ENCODE measurements at regions not wholly inside any gene's neighbourhood (a gene's known extent, or its start where the extent isn't known, plus 50 kb on each side); places are given as distances from the start of the nearest gene placed in this dataset.
A peak's percentile ranks its signal among the peaks of the same experiment; 100 is the strongest.

DNA sequence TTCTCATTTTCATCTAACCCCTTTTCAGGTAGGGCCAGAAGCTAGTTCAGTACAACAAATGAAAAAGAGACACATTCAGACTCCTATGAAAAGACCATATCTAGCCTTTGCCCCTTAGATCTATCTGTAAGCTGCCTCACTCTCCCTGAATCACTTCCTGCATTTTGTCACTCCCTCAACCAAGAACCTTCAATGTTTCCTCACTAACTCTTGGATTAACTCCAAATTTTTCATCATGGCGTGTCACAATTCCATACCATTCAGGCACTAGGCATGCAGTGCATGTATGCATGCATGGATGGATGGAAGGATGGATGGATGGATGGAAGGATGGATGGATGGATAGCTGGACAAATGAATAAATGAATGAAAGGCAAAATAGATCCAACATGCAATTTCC, 356.9 kb downstream of the TNS1 start:
- Mint-ChIP-seq H3K4me1 (peaks cover 30% of the 10 kb centered on the region), H3K36me3 (ENCODE audit: low read depth) (no peaks in the 10 kb centered on the region), H3K4me3 (no peak overlapping the region), H3K9me3 (no peaks in the 10 kb centered on the region), H3K27me3 (ENCODE audit: low read depth, poor library complexity) (no peaks in the 10 kb centered on the region), H3K27ac (no peak overlapping the region)
- TF ChIP-seq, protein P1, sequence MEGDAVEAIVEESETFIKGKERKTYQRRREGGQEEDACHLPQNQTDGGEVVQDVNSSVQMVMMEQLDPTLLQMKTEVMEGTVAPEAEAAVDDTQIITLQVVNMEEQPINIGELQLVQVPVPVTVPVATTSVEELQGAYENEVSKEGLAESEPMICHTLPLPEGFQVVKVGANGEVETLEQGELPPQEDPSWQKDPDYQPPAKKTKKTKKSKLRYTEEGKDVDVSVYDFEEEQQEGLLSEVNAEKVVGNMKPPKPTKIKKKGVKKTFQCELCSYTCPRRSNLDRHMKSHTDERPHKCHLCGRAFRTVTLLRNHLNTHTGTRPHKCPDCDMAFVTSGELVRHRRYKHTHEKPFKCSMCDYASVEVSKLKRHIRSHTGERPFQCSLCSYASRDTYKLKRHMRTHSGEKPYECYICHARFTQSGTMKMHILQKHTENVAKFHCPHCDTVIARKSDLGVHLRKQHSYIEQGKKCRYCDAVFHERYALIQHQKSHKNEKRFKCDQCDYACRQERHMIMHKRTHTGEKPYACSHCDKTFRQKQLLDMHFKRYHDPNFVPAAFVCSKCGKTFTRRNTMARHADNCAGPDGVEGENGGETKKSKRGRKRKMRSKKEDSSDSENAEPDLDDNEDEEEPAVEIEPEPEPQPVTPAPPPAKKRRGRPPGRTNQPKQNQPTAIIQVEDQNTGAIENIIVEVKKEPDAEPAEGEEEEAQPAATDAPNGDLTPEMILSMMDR (IDR thresholded peaks at IDR 0.05) = no peak
- DNase-seq = no peak

DNA sequence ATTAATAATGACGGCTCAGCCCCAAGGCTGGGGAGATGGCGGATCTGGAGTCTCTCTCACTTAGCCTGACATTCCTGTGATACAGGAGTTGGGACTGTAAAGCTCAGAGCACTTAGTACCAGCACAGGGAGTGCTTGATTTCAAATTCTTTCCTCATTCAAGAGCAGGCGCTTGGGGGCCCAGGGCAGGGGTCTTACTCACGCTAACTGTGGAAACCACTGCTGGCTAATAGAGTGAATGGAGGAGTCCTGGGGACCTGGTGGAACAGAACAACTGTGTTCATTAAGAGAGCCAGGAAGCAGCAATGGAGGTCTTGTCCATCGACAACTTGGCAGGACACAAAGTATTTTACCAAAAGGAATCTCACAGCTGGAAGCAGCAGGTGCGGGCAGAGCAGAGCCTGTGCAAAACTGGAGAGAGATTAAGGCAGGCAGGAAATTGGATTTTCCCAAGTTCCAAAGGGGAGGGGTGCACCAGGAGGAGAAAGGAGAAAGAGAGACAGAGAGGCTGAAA, 358.9 kb downstream of the TNS1 start:
- DNase-seq = peak; percentile 4
- H3K4me3 Mint-ChIP-seq = no peak overlapping the region

DNA sequence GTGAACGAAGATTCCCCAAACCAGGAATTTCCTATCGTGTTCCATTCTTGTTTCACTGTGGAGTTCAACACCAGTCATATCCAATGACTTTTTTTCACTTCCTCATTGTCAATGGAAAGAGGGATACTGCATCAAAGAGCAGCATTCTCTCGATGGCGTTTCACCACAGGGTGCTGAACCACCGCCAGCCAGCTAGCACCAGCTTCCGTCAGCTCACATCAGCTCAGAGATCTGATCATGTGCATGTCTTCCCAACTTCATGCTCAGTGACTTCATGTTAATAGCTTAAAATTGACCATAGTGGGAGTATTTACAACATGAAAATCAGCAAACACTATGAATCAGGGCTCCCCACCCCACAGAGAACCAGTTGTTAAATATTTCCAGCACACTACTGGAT, 359.9 kb downstream of the TNS1 start:
- TF ChIP-seq, protein P1 (IDR thresholded peaks at IDR 0.05) = no peak
- Mint-ChIP-seq H3K36me3 (ENCODE audit: low read depth) (no peaks in the 10 kb centered on the region), H3K4me1 (peaks cover 23% of the 10 kb centered on the region), H3K27ac (no peak overlapping the region), H3K4me3 (no peak overlapping the region), H3K27me3 (ENCODE audit: low read depth, poor library complexity) (peaks cover 4% of the 10 kb centered on the region), H3K9me3 (no peaks in the 10 kb centered on the region)
- DNase-seq = no peak

More for the DNA sequence above, 358.9 kb downstream of the TNS1 start:
- peaks cover 21% of the 10 kb centered on the region for H3K4me1 Mint-ChIP-seq
- H3K9me3 Mint-ChIP-seq = no peaks in the 10 kb centered on the region
- TF ChIP-seq, protein P1 (IDR thresholded peaks at IDR 0.05) = no peak
- H3K36me3 Mint-ChIP-seq (ENCODE audit: low read depth) = no peaks in the 10 kb centered on the region
- H3K27me3 Mint-ChIP-seq (ENCODE audit: low read depth, poor library complexity) = peaks cover 4% of the 10 kb centered on the region
- H3K27ac Mint-ChIP-seq = no peak overlapping the region

DNA sequence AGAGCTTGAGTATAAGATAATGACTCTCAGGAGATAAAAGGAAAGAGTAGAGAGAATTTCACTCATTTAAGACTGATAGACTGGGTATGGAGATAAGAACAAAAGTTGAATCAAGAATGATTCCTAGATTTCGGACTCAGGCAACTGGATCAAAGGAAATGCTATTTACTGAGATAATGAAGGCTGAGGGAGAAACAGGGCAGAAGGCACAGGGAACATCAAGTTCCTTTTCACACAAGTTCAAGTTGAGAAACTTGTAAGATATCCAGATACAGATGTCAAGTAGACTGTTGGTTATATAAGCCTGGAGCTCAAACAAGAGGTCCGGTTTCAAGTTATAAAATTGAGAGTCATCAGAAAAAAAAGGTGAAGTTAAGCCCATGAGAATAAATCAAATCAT, 360.8 kb downstream of the TNS1 start:
- Mint-ChIP-seq H3K27me3 (ENCODE audit: low read depth, poor library complexity) (peaks cover 4% of the 10 kb centered on the region), H3K4me3 (no peak overlapping the region), H3K36me3 (ENCODE audit: low read depth) (no peaks in the 10 kb centered on the region), H3K9me3 (no peaks in the 10 kb centered on the region), H3K27ac (no peak overlapping the region), H3K4me1 (peaks cover 27% of the 10 kb centered on the region)
- no peak for DNase-seq
- TF ChIP-seq, protein P1 (IDR thresholded peaks at IDR 0.05) = no peak

DNA sequence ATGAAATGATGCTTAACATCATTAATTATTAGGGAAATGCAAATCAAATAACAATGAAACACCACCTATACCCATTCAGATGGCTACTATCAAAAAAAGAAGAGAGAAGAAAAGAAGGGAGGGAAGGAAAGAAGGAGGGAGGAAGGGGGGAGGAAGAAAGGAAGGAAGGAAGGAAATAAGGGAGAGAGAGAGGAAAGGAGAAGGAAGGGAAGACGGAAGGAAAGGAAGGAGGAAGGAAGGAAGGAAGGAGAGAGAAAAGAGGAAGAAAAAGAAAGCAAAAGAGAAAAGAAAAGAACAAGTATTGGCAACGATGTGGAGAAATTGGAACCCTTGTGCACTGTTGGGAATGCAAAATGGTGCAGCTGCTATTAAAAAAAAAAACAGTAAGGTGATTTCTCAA, 363.3 kb downstream of the TNS1 start:
- Mint-ChIP-seq H3K36me3 (ENCODE audit: low read depth) (no peaks in the 10 kb centered on the region), H3K4me1 (peaks cover 42% of the 10 kb centered on the region), H3K4me3 (no peak overlapping the region), H3K27ac (no peak overlapping the region), H3K27me3 (ENCODE audit: low read depth, poor library complexity) (peaks cover 4% of the 10 kb centered on the region), H3K9me3 (no peaks in the 10 kb centered on the region)
- DNase-seq = no peak
- TF ChIP-seq, protein P1 (IDR thresholded peaks at IDR 0.05) = no peak

DNA sequence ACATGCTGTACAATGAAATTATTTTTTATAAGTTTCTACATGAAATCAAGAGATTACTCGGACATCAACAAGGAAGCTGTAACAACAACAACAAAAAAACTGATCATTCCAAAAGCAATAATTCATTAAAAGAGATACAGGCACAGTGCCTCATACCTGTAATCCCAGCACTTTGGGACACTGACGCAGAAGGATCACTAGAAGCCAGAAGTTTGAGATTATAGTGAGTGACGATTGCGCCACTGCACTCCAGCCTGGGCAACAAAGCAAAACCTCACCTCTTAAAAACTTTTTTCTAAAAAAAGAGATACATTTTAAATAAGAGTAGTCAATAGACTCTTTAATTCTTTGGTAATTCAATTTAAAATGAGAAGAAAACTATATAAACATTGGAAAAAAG, 364.3 kb downstream of the TNS1 start:
- Mint-ChIP-seq H3K27me3 (ENCODE audit: low read depth, poor library complexity) (peaks cover 8% of the 10 kb centered on the region), H3K27ac (no peak overlapping the region), H3K4me3 (no peak overlapping the region), H3K4me1 (peaks cover 52% of the 10 kb centered on the region), H3K36me3 (ENCODE audit: low read depth) (no peaks in the 10 kb centered on the region), H3K9me3 (no peaks in the 10 kb centered on the region)
- no peak for DNase-seq
- TF ChIP-seq, protein P1 (IDR thresholded peaks at IDR 0.05) = no peak

All from nephron progenitor cell (in vitro differentiated cells).